ENCODE measurements at regions not wholly inside any gene's neighbourhood (a gene's known extent, or its start where the extent isn't known, plus 50 kb on each side); places are given as distances from the start of the nearest gene placed in this dataset.

DNA sequence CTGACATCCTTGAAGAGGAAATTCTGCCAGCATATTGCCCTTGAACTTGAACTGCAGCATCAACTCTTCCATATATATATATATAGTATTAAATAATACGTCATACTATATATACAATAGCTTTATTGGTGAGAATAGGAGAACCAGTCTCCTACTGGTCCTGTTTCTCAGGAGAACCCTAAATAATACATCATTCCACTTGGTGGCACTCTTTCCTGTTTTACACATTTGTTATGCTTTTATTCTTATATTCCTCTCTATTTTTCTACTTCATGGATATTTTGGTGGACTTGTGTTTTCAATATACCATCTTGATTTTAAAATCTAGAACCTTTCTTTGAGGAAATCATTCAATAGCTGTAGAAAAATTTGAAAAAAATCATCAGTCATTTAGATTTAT is 193.3 kb downstream of the TRPC6 start:
- no peak for TF ChIP-seq PPARG (CRISPR knock-in tag; conservative IDR thresholded peaks at IDR 0.05)
- TF ChIP-seq EP300 (IDR thresholded peaks at IDR 0.05; ENCODE audit: low read depth in 2 of 2, low read length in 2 of 2), result no peak
- no peak for TF ChIP-seq EP300 (CRISPR knock-in tag; IDR thresholded peaks at IDR 0.05; ENCODE audit: borderline replicate concordance)
- TF ChIP-seq ZNF143 (CRISPR knock-in tag; IDR thresholded peaks at IDR 0.05), result no peak
- TF ChIP-seq CREB1 (IDR thresholded peaks at IDR 0.05), result no peak
- no peak for TF ChIP-seq CREB1 (CRISPR knock-in tag; IDR thresholded peaks at IDR 0.05)
- no peak for TF ChIP-seq MYC (CRISPR knock-in tag; IDR thresholded peaks at IDR 0.05; ENCODE audit: borderline replicate concordance)
- no peak for TF ChIP-seq SOX6 (IDR thresholded peaks at IDR 0.05)
- TF ChIP-seq SOX6 (CRISPR knock-in tag; IDR thresholded peaks at IDR 0.05), result no peak
- TF ChIP-seq HOXA9 (CRISPR knock-in tag; IDR thresholded peaks at IDR 0.05; ENCODE audit: borderline replicate concordance), result no peak
- TF ChIP-seq POLR2AphosphoS5 (IDR thresholded peaks at IDR 0.05; ENCODE audit: low read depth, low read length), result no peak
- TF ChIP-seq, protein P1, sequence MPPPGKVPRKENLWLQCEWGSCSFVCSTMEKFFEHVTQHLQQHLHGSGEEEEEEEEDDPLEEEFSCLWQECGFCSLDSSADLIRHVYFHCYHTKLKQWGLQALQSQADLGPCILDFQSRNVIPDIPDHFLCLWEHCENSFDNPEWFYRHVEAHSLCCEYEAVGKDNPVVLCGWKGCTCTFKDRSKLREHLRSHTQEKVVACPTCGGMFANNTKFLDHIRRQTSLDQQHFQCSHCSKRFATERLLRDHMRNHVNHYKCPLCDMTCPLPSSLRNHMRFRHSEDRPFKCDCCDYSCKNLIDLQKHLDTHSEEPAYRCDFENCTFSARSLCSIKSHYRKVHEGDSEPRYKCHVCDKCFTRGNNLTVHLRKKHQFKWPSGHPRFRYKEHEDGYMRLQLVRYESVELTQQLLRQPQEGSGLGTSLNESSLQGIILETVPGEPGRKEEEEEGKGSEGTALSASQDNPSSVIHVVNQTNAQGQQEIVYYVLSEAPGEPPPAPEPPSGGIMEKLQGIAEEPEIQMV (CRISPR knock-in tag; IDR thresholded peaks at IDR 0.05; ENCODE audit: low read depth), result no peak
- TF ChIP-seq ZNF256 (CRISPR knock-in tag; conservative IDR thresholded peaks at IDR 0.05), result no peak
- TF ChIP-seq, protein P2, sequence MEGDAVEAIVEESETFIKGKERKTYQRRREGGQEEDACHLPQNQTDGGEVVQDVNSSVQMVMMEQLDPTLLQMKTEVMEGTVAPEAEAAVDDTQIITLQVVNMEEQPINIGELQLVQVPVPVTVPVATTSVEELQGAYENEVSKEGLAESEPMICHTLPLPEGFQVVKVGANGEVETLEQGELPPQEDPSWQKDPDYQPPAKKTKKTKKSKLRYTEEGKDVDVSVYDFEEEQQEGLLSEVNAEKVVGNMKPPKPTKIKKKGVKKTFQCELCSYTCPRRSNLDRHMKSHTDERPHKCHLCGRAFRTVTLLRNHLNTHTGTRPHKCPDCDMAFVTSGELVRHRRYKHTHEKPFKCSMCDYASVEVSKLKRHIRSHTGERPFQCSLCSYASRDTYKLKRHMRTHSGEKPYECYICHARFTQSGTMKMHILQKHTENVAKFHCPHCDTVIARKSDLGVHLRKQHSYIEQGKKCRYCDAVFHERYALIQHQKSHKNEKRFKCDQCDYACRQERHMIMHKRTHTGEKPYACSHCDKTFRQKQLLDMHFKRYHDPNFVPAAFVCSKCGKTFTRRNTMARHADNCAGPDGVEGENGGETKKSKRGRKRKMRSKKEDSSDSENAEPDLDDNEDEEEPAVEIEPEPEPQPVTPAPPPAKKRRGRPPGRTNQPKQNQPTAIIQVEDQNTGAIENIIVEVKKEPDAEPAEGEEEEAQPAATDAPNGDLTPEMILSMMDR (CRISPR knock-in tag; IDR thresholded peaks at IDR 0.05), result 0 out of 2 replicates have a peak, but pooled peaks have one; percentile 5
- no peak for TF ChIP-seq NR2F2 (IDR thresholded peaks at IDR 0.05; ENCODE audit: borderline replicate concordance, low read depth)
- no peak for TF ChIP-seq DNMT1 (CRISPR knock-in tag; IDR thresholded peaks at IDR 0.05)

Data from HepG2 (cell line).